ENCODE measurements at regions not wholly inside any gene's neighbourhood (a gene's known extent, or its start where the extent isn't known, plus 50 kb on each side); places are given as distances from the start of the nearest gene placed in this dataset.
"Not testable (repeated sequence)": the region's sequence is repeated elsewhere in the genome, so short reads cannot be mapped to it uniquely, and the experiment has no call there.

DNA sequence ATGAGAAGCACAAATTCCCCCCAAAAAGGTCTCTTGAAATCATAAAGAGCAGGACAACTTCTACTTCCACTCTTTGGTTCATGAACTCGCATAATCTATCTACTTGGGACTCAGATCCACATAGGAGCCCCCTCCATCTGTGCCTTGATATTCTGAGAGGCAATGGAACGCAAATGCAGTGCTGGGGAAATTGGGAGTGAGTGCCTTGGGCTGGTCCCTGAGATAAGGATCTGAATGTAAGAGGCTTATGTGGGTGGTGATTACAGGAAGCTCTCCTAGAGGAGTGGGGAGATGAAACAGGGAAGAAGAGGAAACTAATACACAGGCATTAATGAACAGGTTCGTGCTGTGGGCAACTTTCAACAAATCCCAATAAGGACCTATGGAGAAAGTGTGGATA lies 285.6 kb downstream of the RASEF start (continued):
- TF ChIP-seq PRDM4 (tag by site-specific recombination; IDR thresholded peaks at IDR 0.05) = no peak
- no peak for TF ChIP-seq ZNF621 (tag by site-specific recombination; IDR thresholded peaks at IDR 0.05)
- no peak for TF ChIP-seq ZNF777 (tag by site-specific recombination; IDR thresholded peaks at IDR 0.05; ENCODE audit: borderline replicate concordance)
- no peak for TF ChIP-seq ZBTB20 (tag by site-specific recombination; IDR thresholded peaks at IDR 0.05)
- TF ChIP-seq ZNF768 (tag by site-specific recombination; IDR thresholded peaks at IDR 0.05) = no peak
- no peak for TF ChIP-seq ZNF707 (tag by site-specific recombination; IDR thresholded peaks at IDR 0.05)

DNA sequence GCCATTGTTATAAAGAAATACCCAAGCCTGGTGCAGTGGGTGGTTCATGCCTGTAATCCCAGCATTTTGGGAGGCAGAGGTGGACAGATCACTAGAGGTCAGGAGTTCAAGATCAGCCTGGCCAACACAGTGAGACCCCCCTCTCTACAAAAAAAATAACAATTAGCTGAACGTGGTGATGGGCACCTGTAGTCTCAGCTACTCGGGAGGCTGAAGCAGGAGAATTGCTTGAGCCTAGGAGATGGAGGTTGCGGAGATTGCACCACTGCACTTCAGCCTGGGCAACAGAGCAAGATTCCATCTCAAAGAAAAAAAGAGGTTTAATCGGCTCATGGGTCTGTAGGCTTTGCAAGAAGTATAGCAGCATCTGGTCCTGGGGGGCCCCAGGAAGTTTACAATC lies 284.0 kb downstream of the RASEF start:
- TF ChIP-seq ZNF121 (tag by site-specific recombination; IDR thresholded peaks at IDR 0.05) = peak; percentile 84
- H3K4me3 ChIP-seq (ENCODE audit: low read depth, low read length); H3K9me3 ChIP-seq (ENCODE audit: control insufficient read depth, insufficient read depth, low read depth, low read length); H3K4me1 ChIP-seq (ENCODE audit: control insufficient read depth, insufficient read depth, low read length); POLR2A ChIA-PET; H3K36me3 ChIP-seq (ENCODE audit: control insufficient read depth in 2 of 2, insufficient read depth in 1 of 2, low read length in 2 of 2); CTCF ChIA-PET; H3K27ac ChIP-seq (ENCODE audit: extremely low read depth, low read depth, low read length): not testable (repeated sequence)

DNA sequence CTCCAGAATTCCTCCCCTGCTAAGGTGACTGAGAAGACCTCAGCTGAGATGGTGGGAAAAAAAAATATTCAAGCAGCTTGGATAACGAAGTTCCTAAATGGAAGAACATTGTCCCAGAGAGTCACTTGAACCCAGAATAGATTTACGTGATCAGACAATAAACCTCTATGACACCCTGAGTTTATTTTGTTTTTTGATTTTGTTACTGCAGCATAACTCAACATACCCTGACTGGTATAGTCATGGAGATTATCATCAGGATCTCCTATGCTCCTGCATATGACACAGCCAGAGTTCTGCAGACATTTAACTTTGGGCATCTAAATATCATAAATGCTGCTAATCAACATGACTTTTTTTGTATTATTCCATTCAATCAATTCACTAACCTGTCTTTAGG lies 282.9 kb downstream of the RASEF start:
- POLR2A ChIA-PET = no interaction called here
- Histone ChIP-seq H3K36me3 (ENCODE audit: control insufficient read depth in 2 of 2, insufficient read depth in 1 of 2, low read length in 2 of 2) (no peaks in the 10 kb centered on the region), H3K27ac (ENCODE audit: extremely low read depth, low read depth, low read length) (no peak overlapping the region), H3K4me1 (ENCODE audit: control insufficient read depth, insufficient read depth, low read length) (peaks cover 7% of the 10 kb centered on the region), H3K9me3 (ENCODE audit: control insufficient read depth, insufficient read depth, low read depth, low read length) (no peaks in the 10 kb centered on the region), H3K4me3 (ENCODE audit: low read depth, low read length) (no peak overlapping the region)
- TF ChIP-seq ZNF175 (tag by site-specific recombination; IDR thresholded peaks at IDR 0.05) (no peak), ZBTB1 (tag by site-specific recombination; IDR thresholded peaks at IDR 0.05) (no peak), OVOL3 (tag by site-specific recombination; IDR thresholded peaks at IDR 0.05) (no peak), SETDB1 (IDR thresholded peaks at IDR 0.05; ENCODE audit: insufficient read length, low read length) (peak; percentile 67), ZNF449 (tag by site-specific recombination; IDR thresholded peaks at IDR 0.05) (no peak)
- CTCF ChIA-PET = no interaction called here

- Histone ChIP-seq H3K36me3 (ENCODE audit: control insufficient read depth in 2 of 2, insufficient read depth in 1 of 2, low read length in 2 of 2) (no peaks in the 10 kb centered on the region), H3K4me3 (ENCODE audit: low read depth, low read length) (no peak overlapping the region), H3K9me3 (ENCODE audit: control insufficient read depth, insufficient read depth, low read depth, low read length) (no peaks in the 10 kb centered on the region), H3K4me1 (ENCODE audit: control insufficient read depth, insufficient read depth, low read length) (peaks cover 7% of the 10 kb centered on the region; the same call in 1 of the 2 replicates), H3K27ac (ENCODE audit: extremely low read depth, low read depth, low read length) (peak overlapping the region; percentile 40)
- POLR2A ChIA-PET = no interaction called here
- CTCF ChIA-PET = no interaction called here
- TF ChIP-seq ZNF670 (tag by site-specific recombination; IDR thresholded peaks at IDR 0.05; ENCODE audit: low read depth) (no peak), RBAK (tag by site-specific recombination; IDR thresholded peaks at IDR 0.05) (no peak), PRDM6 (tag by site-specific recombination; IDR thresholded peaks at IDR 0.05) (peak; percentile 93), PRDM4 (tag by site-specific recombination; IDR thresholded peaks at IDR 0.05) (peak; percentile 86)
- TF ChIP-seq, protein P1, sequence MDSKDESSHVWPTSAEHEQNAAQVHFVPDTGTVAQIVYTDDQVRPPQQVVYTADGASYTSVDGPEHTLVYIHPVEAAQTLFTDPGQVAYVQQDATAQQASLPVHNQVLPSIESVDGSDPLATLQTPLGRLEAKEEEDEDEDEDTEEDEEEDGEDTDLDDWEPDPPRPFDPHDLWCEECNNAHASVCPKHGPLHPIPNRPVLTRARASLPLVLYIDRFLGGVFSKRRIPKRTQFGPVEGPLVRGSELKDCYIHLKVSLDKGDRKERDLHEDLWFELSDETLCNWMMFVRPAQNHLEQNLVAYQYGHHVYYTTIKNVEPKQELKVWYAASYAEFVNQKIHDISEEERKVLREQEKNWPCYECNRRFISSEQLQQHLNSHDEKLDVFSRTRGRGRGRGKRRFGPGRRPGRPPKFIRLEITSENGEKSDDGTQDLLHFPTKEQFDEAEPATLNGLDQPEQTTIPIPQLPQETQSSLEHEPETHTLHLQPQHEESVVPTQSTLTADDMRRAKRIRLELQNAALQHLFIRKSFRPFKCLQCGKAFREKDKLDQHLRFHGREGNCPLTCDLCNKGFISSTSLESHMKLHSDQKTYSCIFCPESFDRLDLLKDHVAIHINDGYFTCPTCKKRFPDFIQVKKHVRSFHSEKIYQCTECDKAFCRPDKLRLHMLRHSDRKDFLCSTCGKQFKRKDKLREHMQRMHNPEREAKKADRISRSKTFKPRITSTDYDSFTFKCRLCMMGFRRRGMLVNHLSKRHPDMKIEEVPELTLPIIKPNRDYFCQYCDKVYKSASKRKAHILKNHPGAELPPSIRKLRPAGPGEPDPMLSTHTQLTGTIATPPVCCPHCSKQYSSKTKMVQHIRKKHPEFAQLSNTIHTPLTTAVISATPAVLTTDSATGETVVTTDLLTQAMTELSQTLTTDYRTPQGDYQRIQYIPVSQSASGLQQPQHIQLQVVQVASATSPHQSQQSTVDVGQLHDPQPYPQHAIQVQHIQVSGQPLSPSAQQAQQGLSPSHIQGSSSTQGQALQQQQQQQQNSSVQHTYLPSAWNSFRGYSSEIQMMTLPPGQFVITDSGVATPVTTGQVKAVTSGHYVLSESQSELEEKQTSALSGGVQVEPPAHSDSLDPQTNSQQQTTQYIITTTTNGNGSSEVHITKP (tag by site-specific recombination; IDR thresholded peaks at IDR 0.05) = 0 out of 2 replicates have a peak, but pooled peaks have one; percentile 24
- TF ChIP-seq, protein P2, sequence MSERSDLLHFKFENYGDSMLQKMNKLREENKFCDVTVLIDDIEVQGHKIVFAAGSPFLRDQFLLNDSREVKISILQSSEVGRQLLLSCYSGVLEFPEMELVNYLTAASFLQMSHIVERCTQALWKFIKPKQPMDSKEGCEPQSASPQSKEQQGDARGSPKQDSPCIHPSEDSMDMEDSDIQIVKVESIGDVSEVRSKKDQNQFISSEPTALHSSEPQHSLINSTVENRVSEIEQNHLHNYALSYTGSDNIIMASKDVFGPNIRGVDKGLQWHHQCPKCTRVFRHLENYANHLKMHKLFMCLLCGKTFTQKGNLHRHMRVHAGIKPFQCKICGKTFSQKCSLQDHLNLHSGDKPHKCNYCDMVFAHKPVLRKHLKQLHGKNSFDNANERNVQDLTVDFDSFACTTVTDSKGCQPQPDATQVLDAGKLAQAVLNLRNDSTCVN (tag by site-specific recombination; optimal IDR thresholded peaks at IDR 0.05) = no peak
These were observed 281.0 kb downstream of the RASEF start for GRCh38 chr9:82781921-82782392.
